Skeletal muscle satellite cell (primary cell): ENCODE measurements at regions not wholly inside any gene's neighbourhood (a gene's known extent, or its start where the extent isn't known, plus 50 kb on each side); places are given as distances from the start of the nearest gene placed in this dataset.

Experiments used
- H3K27me3 ChIP-seq: 2 replicates; pipeline ENCODE4 v1.7.0; 2013; ENCODE audit warnings: low read length; ENCODE audit not compliant: control insufficient read depth, insufficient read depth
- H3K36me3 ChIP-seq: 2 replicates; pipeline ENCODE4 v1.7.0; 2013; ENCODE audit warnings: mild to moderate bottlenecking, control low read depth, low read length; ENCODE audit not compliant: insufficient read depth
- H3K4me1 ChIP-seq: 2 replicates; pipeline ENCODE4 v1.7.0; 2013; ENCODE audit warnings: low read length; ENCODE audit not compliant: control insufficient read depth, insufficient read depth
- H3K4me2 ChIP-seq: 2 replicates; pipeline ENCODE4 v1.7.0; 2013; ENCODE audit warnings: mild to moderate bottlenecking, low read length
- H3K4me3 ChIP-seq: 2 replicates; pipeline ENCODE4 v1.7.0; 2013; ENCODE audit warnings: low read length
- H3K9ac ChIP-seq: 2 replicates; pipeline ENCODE4 v1.7.0; 2013; ENCODE audit warnings: mild to moderate bottlenecking, low read depth, low read length, moderate library complexity
- H3K9me3 ChIP-seq: replicated peaks from 2 replicates; pipeline ENCODE4 v1.7.0; 2013; ENCODE audit warnings: mild to moderate bottlenecking, control low read depth, low read length

GRCh38 chr17:13323990-13324389 is 277.7 kb downstream of the HS3ST3A1 start:
- H3K9ac ChIP-seq: no peak overlapping the region
- peaks cover 5% of the 10 kb centered on the region for H3K27me3 ChIP-seq
- H3K4me3 ChIP-seq: no peak overlapping the region
- no peaks in the 10 kb centered on the region for H3K9me3 ChIP-seq
- no peaks in the 10 kb centered on the region for H3K36me3 ChIP-seq
- H3K4me1 ChIP-seq: no peaks in the 10 kb centered on the region
- no peak overlapping the region for H3K4me2 ChIP-seq

DNA sequence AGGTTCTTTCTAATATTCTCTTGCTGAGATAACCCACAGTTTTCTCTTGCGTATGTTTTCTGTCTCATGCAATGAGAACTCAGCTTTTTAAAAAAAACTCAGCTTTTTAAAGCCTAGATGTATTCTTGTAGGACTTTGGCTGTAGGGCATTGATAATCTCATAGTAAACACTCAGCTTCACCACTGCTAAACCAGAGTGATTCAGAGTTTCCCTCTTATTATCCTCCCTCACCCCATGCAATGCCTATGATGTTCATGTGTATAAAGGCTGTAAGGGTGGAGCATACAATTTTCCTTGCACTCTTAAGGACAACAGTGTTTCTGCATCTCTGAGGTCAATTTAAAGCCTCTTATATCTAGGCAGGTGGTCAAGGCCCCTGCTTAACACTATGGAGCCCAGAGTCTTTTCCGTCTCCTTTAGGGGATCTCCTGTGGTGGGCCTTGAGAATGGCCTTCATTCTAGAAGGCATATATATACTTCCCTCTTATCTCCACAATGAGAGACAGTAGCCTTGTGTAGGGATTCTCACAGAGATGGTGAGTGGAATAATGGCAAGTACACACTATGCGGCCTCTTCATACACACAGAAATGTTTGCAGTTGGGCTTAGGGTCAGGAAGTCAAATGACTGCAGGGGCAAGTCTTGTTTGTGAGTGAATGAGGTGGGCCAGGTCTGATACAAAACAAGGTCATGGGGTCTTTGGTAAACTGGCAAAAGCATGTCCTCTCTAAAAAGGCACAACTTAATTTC is 279.6 kb downstream of the HS3ST3A1 start:
- no peak overlapping the region for H3K4me3 ChIP-seq
- H3K9me3 ChIP-seq: no peaks in the 10 kb centered on the region
- no peak overlapping the region for H3K9ac ChIP-seq
- H3K4me2 ChIP-seq: no peak overlapping the region
- H3K4me1 ChIP-seq: no peaks in the 10 kb centered on the region
- peaks cover 5% of the 10 kb centered on the region for H3K27me3 ChIP-seq
- H3K36me3 ChIP-seq: no peaks in the 10 kb centered on the region

DNA sequence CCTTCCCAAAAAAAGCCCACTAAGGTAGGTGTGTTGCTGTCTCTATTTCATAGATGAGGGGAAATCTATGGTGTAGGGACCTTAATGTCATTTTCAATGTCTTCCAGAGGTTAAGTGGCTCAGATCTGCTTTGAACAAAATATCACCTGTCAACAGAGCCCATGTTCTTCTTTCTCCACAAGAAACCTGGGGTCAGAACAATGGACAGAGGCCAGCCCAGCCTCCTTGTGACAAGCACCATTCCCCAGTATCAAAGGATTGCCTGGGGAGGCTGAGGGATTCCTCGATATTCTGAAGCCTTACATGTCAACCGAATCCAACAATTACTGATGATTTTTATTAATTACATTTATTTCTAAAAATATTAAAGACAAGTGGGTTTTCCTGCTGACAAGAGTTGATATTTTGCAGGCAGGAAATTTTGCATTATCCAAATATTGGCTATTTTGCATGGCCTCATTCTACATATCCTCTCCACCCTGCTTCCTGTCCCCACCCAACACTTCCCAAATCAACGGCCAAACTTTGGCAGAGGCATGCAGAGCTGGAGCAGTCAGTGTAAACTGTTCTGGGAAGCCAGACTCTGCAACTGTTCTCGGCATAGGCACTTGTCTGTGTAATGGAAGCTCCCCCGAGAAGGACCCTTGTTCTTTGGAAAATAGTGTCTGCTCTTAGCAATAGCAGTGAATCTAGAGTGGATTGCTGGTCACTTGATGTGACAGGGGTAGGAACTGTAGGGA is 281.5 kb downstream of the HS3ST3A1 start:
- H3K27me3 ChIP-seq: peaks cover 5% of the 10 kb centered on the region
- no peaks in the 10 kb centered on the region for H3K36me3 ChIP-seq
- H3K9ac ChIP-seq: no peak overlapping the region
- H3K9me3 ChIP-seq: no peaks in the 10 kb centered on the region
- no peaks in the 10 kb centered on the region for H3K4me1 ChIP-seq
- no peak overlapping the region for H3K4me3 ChIP-seq
- no peak overlapping the region for H3K4me2 ChIP-seq

DNA sequence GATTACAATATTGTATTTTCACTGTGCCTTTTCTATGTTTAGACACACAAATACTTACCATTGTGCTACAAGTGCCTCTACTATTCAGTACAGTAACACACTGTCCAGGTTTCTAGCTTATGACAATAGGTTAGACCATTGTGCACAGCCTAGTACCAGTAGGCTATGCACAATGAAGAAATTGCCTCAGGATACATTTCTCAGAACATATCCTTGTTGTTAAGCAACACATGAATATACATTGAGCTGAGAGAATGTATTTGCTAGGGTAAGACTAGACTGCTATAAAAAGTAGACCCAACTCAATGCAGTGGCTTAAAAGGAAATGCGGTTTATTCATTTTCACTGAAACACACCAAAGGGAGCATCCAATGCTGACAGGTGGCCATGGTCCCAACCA is 285.1 kb downstream of the HS3ST3A1 start:
- Histone ChIP-seq H3K4me1 (no peaks in the 10 kb centered on the region), H3K36me3 (no peaks in the 10 kb centered on the region), H3K4me3 (no peak overlapping the region), H3K9me3 (no peaks in the 10 kb centered on the region), H3K9ac (no peak overlapping the region), H3K4me2 (no peak overlapping the region), H3K27me3 (peaks cover 5% of the 10 kb centered on the region)

DNA sequence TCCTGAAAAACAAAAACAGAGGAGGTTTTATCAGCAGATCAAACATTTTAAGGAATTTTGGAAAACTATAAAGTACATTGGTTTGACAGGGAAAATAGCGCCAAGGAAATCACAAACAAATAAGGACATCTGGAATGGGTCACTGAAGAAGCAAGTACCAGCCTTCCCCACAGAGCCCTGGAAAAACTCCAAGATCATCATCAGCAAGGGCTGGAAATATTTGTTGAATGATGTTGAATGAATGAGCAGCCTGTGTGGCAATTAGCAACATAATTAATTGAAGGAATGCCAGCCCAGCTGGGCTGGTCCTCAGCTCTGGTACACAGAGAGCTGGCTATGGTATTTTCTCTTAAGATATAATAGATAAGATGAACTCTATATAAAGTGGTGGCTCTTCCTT is 290.4 kb downstream of the HS3ST3A1 start:
- Histone ChIP-seq H3K4me2 (no peak overlapping the region), H3K36me3 (no peaks in the 10 kb centered on the region), H3K4me1 (no peaks in the 10 kb centered on the region), H3K4me3 (no peak overlapping the region), H3K9ac (no peak overlapping the region), H3K9me3 (no peaks in the 10 kb centered on the region), H3K27me3 (no peaks in the 10 kb centered on the region)

- H3K27me3 ChIP-seq: no peaks in the 10 kb centered on the region
- H3K9me3 ChIP-seq: no peaks in the 10 kb centered on the region
- H3K4me1 ChIP-seq: no peaks in the 10 kb centered on the region
- H3K36me3 ChIP-seq: no peaks in the 10 kb centered on the region
- H3K4me2 ChIP-seq: no peak overlapping the region
- no peak overlapping the region for H3K9ac ChIP-seq
- no peak overlapping the region for H3K4me3 ChIP-seq
Observed at GRCh38 chr17:13310858-13311257, 290.9 kb downstream of the HS3ST3A1 start.

- Histone ChIP-seq H3K4me3 (no peak overlapping the region), H3K27me3 (no peaks in the 10 kb centered on the region), H3K4me2 (no peak overlapping the region), H3K9ac (no peak overlapping the region), H3K4me1 (no peaks in the 10 kb centered on the region), H3K9me3 (no peaks in the 10 kb centered on the region), H3K36me3 (no peaks in the 10 kb centered on the region)
Observed at GRCh38 chr17:13306310-13306962, 288.6 kb upstream of the ELAC2 start.

DNA sequence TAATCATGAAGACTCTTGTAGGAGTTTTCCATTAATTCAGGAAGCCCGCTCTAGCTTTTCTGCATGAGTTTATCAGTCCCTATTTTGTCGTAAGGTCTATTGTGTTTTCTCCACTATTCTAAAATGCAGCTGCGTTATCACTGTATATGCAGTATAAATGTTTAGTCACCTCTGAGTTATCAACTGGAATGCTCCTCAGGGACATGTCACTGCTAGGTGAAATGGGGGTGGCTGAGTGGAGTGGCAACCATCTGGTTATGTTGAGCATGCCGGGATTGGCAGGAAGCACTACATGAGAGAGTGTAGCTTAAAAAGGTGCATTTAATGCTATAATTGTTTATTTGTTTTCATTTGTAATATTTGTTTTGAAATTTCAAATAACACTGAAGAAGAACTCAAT is 285.2 kb upstream of the ELAC2 start:
- Histone ChIP-seq H3K36me3 (no peaks in the 10 kb centered on the region), H3K4me3 (no peak overlapping the region), H3K4me2 (no peak overlapping the region), H3K27me3 (no peaks in the 10 kb centered on the region), H3K9me3 (no peaks in the 10 kb centered on the region), H3K9ac (no peak overlapping the region), H3K4me1 (no peaks in the 10 kb centered on the region)

GRCh38 chr17:13302419-13302818 is 284.6 kb upstream of the ELAC2 start:
- Histone ChIP-seq H3K4me2 (no peak overlapping the region), H3K9ac (no peak overlapping the region), H3K36me3 (no peaks in the 10 kb centered on the region), H3K4me1 (no peaks in the 10 kb centered on the region), H3K27me3 (no peaks in the 10 kb centered on the region), H3K4me3 (no peak overlapping the region), H3K9me3 (no peaks in the 10 kb centered on the region)

GRCh38 chr17:13297183-13297582 is 279.4 kb upstream of the ELAC2 start:
- Histone ChIP-seq H3K36me3 (no peaks in the 10 kb centered on the region), H3K4me2 (no peak overlapping the region), H3K9ac (no peak overlapping the region), H3K4me1 (no peaks in the 10 kb centered on the region), H3K4me3 (no peak overlapping the region), H3K9me3 (no peaks in the 10 kb centered on the region), H3K27me3 (no peaks in the 10 kb centered on the region)

- H3K4me2 ChIP-seq: no peak overlapping the region
- no peak overlapping the region for H3K9ac ChIP-seq
- H3K4me3 ChIP-seq: no peak overlapping the region
- no peaks in the 10 kb centered on the region for H3K27me3 ChIP-seq
- H3K4me1 ChIP-seq: no peaks in the 10 kb centered on the region
- H3K9me3 ChIP-seq: no peaks in the 10 kb centered on the region
- no peaks in the 10 kb centered on the region for H3K36me3 ChIP-seq
Observed at GRCh38 chr17:13293421-13293820, 275.6 kb upstream of the ELAC2 start.
